ENCODE measurements at regions not wholly inside any gene's neighbourhood (a gene's known extent, or its start where the extent isn't known, plus 50 kb on each side); places are given as distances from the start of the nearest gene placed in this dataset.

DNA sequence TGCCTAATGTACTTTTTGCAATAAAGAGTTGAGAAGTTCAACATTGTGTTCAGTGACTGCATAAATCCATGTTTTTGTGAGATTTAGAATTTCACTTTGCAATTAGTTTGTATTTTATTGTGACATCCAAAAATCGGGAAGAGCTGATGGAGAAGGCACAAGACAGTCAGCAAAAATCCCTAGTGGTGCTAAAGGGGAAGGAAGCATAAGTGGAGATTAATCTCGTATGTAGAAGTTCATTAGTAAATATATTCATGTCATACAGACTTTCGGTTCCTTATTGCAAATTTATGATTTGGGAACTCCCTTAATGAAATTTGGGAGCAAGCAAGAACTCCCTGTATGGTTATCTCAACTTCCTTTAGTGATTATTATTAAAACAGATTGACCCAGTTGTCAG is 57.8 kb upstream of the SLC39A8 start:
- Histone ChIP-seq H3K27ac (ENCODE audit: insufficient read depth, low read length) (no peak overlapping the region), H4K8ac (ENCODE audit: low read depth in 2 of 2, low read length in 2 of 2) (no peak overlapping the region), H3K36me3 (ENCODE audit: control insufficient read depth, insufficient read depth, low read length) (no peaks in the 10 kb centered on the region), H2BK20ac (ENCODE audit: low read depth, low read length) (no peak overlapping the region), H2AK5ac (ENCODE audit: low read depth, low read length) (no peak overlapping the region), H3K4me1 (ENCODE audit: control insufficient read depth, insufficient read depth, low read length) (no peaks in the 10 kb centered on the region), H2BK15ac (ENCODE audit: low read depth, low read length) (no peak overlapping the region), H2BK5ac (ENCODE audit: low read depth, low read length, poor library complexity, severe bottlenecking) (no peak overlapping the region), H3K23ac (ENCODE audit: low read depth, low read length) (no peak overlapping the region), H3K9ac (ENCODE audit: low read depth, low read length) (no peak overlapping the region), H4K5ac (ENCODE audit: low read depth, low read length) (no peak overlapping the region), H3K56ac (ENCODE audit: extremely low read depth, insufficient read depth, low read length) (no peak overlapping the region), H3K4ac (ENCODE audit: low read depth, low read length) (no peak overlapping the region), H3K14ac (replicated peaks; ENCODE audit: low read depth, low read length) (no peak overlapping the region), H2BK120ac (ENCODE audit: low read depth, low read length) (no peak overlapping the region), H3K9me3 (ENCODE audit: control insufficient read depth, insufficient read depth, low read length) (no peaks in the 10 kb centered on the region), H3K27me3 (ENCODE audit: control insufficient read depth, insufficient read depth, low read length) (no peaks in the 10 kb centered on the region), H4K20me1 (ENCODE audit: insufficient read depth, low read length) (no peaks in the 10 kb centered on the region), H4K91ac (ENCODE audit: insufficient read depth, low read depth, low read length) (no peak overlapping the region), H3K9me1 (ENCODE audit: insufficient read depth, low read length) (no peaks in the 10 kb centered on the region), H3K4me3 (ENCODE audit: insufficient read depth, low read depth, low read length) (no peak overlapping the region), H3K79me1 (ENCODE audit: low read depth in 1 of 2, low read length in 2 of 2) (no peaks in the 10 kb centered on the region), H2AK9ac (replicated peaks; ENCODE audit: low read depth, low read length, poor library complexity) (no peak overlapping the region), H3K4me2 (ENCODE audit: low read depth, low read length) (no peak overlapping the region), H3K18ac (ENCODE audit: low read depth, low read length) (no peak overlapping the region), H2AFZ (replicated peaks; ENCODE audit: low read length, poor library complexity) (no peak overlapping the region)
- intact Hi-C loops (cut with micrococcal nuclease) (no loop called here), dilution Hi-C loops (cut with HindIII; ENCODE audit: low sequenced_read_pairs, unreplicated experiment) (no loop called here), in situ Hi-C loops (cut with MboI; ENCODE audit: low sequenced_read_pairs) (no loop called here)
- CTCF ChIA-PET = no interaction called here
- POLR2A ChIA-PET (ENCODE audit: unreplicated experiment) = no interaction called here
- WGBS, 2 experiments (ENCODE audit: extremely low coverage in 2 of 2, insufficient read length in 1 of 2) = no CpG with 5 or more reads among the region's 3 CpGs
- BruUV-seq (replicated peaks) = no TSS peak
- ATAC-seq (ENCODE audit: low read depth) (no peak), DNase-seq (no peak)
- no peak for TF ChIP-seq POLR2A (IDR thresholded peaks at IDR 0.05; ENCODE audit: low read depth, low read length)
- TF ChIP-seq MAZ (IDR thresholded peaks at IDR 0.05; ENCODE audit: borderline replicate concordance, low read depth, low read length) = no peak
- no peak for TF ChIP-seq RCOR1 (IDR thresholded peaks at IDR 0.05; ENCODE audit: insufficient replicate concordance, low read length)

Data from IMR-90 (cell line).